ENCODE measurements at regions not wholly inside any gene's neighbourhood (a gene's known extent, or its start where the extent isn't known, plus 50 kb on each side); places are given as distances from the start of the nearest gene placed in this dataset.

GRCh38 chr3:117922039-117922438 is 1112.6 kb downstream of the IGSF11 start:
- TF ChIP-seq CTCF (IDR thresholded peaks at IDR 0.05; ENCODE audit: low read depth, low read length) (no peak), MAX (IDR thresholded peaks at IDR 0.05; ENCODE audit: low read depth, low read length) (no peak)
